ENCODE measurements at regions not wholly inside any gene's neighbourhood (a gene's known extent, or its start where the extent isn't known, plus 50 kb on each side); places are given as distances from the start of the nearest gene placed in this dataset.

- Histone ChIP-seq H3K4me3 (ENCODE audit: low read depth in 1 of 2, low read length in 1 of 2) (no peak overlapping the region), H3K36me3 (no peaks in the 10 kb centered on the region), H3K9me3 (no peaks in the 10 kb centered on the region), H3K4me1 (ENCODE audit: control insufficient read depth in 1 of 2, insufficient read depth in 1 of 2, low read depth in 1 of 2, low read length in 1 of 2) (peaks cover 53 to 62% of the 10 kb centered on the region in 2 experiments), H3K27ac (peak overlapping the region; percentile 56), H3K27me3 (no peaks in the 10 kb centered on the region)
- no peak for TF ChIP-seq CTCF (IDR thresholded peaks at IDR 0.05)
Observed at GRCh38 chr2:144690771-144691170, 170.9 kb upstream of the ZEB2 start.

GRCh38 chr2:144686518-144687215 lies 166.7 kb upstream of the ZEB2 start:
- peaks cover 40 to 53% of the 10 kb centered on the region in 2 experiments for H3K4me1 ChIP-seq (ENCODE audit: control insufficient read depth in 1 of 2, insufficient read depth in 1 of 2, low read depth in 1 of 2, low read length in 1 of 2)
- peak overlapping the region; percentile 82 for H3K27ac ChIP-seq
- peak overlapping the region; percentile 18 for H3K4me3 ChIP-seq (ENCODE audit: low read depth in 1 of 2, low read length in 1 of 2)
- no peaks in the 10 kb centered on the region for H3K9me3 ChIP-seq
- no peak for TF ChIP-seq CTCF (IDR thresholded peaks at IDR 0.05)
- no peaks in the 10 kb centered on the region for H3K36me3 ChIP-seq
- no peaks in the 10 kb centered on the region for H3K27me3 ChIP-seq

GRCh38 chr2:144683966-144684365 lies 164.0 kb upstream of the ZEB2 start:
- H3K4me3 ChIP-seq (ENCODE audit: low read depth in 1 of 2, low read length in 1 of 2), result no peak overlapping the region
- H3K4me1 ChIP-seq (ENCODE audit: control insufficient read depth in 1 of 2, insufficient read depth in 1 of 2, low read depth in 1 of 2, low read length in 1 of 2), result peaks cover 36 to 47% of the 10 kb centered on the region in 2 experiments
- no peaks in the 10 kb centered on the region for H3K9me3 ChIP-seq
- no peak for TF ChIP-seq CTCF (IDR thresholded peaks at IDR 0.05)
- no peaks in the 10 kb centered on the region for H3K27me3 ChIP-seq
- no peaks in the 10 kb centered on the region for H3K36me3 ChIP-seq
- peak overlapping the region; percentile 40 for H3K27ac ChIP-seq

- Histone ChIP-seq H3K4me3 (ENCODE audit: low read depth in 1 of 2, low read length in 1 of 2) (no peak overlapping the region), H3K36me3 (no peaks in the 10 kb centered on the region), H3K4me1 (ENCODE audit: control insufficient read depth in 1 of 2, insufficient read depth in 1 of 2, low read depth in 1 of 2, low read length in 1 of 2) (peaks cover 36 to 47% of the 10 kb centered on the region in 2 experiments), H3K9me3 (no peaks in the 10 kb centered on the region), H3K27me3 (no peaks in the 10 kb centered on the region), H3K27ac (peak overlapping the region; percentile 40)
- TF ChIP-seq CTCF (IDR thresholded peaks at IDR 0.05), result no peak
Observed at GRCh38 chr2:144683107-144683753, 163.3 kb upstream of the ZEB2 start.

GRCh38 chr2:144682248-144682647 lies 162.3 kb upstream of the ZEB2 start:
- H3K4me3 ChIP-seq (ENCODE audit: low read depth in 1 of 2, low read length in 1 of 2), result no peak overlapping the region
- no peaks in the 10 kb centered on the region for H3K27me3 ChIP-seq
- TF ChIP-seq CTCF (IDR thresholded peaks at IDR 0.05), result no peak
- no peak overlapping the region for H3K27ac ChIP-seq
- peaks cover 32 to 40% of the 10 kb centered on the region in 2 experiments for H3K4me1 ChIP-seq (ENCODE audit: control insufficient read depth in 1 of 2, insufficient read depth in 1 of 2, low read depth in 1 of 2, low read length in 1 of 2)
- no peaks in the 10 kb centered on the region for H3K9me3 ChIP-seq
- no peaks in the 10 kb centered on the region for H3K36me3 ChIP-seq

Data from neutrophil (primary cell).